ENCODE measurements at regions not wholly inside any gene's neighbourhood (a gene's known extent, or its start where the extent isn't known, plus 50 kb on each side); places are given as distances from the start of the nearest gene placed in this dataset.
A peak's percentile ranks its signal among the peaks of the same experiment; 100 is the strongest.

GRCh38 chr4:73001885-73002284 is 67.6 kb downstream of the COX18 start:
- DNase-seq (ENCODE audit: low read depth), result no peak

- peak; percentile 71 for DNase-seq (ENCODE audit: low read depth)
Measured at GRCh38 chr4:72997409-72997808, 72.1 kb downstream of the COX18 start.

DNA sequence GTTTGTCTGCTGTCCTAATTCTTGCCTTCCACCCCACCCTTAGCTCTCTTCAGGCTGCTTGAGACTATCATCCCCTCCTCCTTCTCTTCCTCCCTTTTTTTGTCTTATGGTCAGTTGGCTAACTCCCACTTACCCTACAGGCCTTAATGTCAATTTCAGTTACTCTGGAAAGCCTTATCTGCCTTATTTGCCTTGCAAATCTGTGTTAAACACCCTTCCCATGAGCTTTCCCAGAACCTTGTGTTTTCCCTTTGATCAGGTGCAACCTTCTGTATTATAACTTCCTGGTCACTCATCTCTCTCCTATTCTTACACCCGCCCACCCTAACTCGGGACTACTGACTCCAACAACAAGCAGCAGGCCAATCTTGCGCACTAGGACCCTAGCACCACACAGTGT is 74.8 kb downstream of the COX18 start:
- DNase-seq (ENCODE audit: low read depth), result no peak

DNA sequence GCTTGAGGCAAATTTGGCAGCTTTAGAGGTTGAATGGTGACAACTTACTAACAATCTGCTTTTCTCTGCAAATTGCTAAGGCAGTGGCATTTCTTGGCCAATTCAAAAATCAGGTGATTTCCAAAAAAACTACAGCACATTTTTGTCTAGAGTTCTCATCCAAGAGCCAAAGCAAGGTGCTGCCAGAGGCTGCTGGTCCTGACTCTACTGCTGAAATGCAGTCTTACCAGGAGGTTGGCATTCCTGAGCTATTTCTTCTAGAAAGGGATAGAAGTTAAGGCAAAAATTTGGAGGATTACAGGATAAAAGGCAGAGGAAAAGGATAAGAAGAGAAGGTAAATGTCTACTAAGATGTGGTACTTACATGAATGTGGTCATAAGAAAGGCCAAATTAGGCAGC is 75.6 kb downstream of the COX18 start:
- no peak for DNase-seq (ENCODE audit: low read depth)

DNA sequence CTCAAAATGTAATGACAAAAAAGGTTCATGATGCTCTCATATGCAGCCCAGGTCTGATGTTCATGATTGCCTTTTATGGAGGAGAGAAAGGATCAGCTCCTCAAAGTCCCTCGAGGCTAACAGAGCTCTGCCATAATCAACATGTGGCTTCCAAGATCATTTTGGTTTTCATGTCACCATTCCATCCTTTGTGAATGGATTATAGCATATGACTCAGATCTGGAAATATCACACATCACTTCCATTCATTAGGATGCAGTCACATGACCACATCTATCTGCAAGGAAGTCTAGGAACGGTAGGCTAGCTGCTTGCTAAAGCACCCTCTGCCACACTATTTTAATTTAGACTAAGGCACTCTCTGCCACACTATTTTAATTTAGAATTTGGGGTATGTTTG is 77.6 kb downstream of the COX18 start:
- no peak for DNase-seq (ENCODE audit: low read depth)

DNA sequence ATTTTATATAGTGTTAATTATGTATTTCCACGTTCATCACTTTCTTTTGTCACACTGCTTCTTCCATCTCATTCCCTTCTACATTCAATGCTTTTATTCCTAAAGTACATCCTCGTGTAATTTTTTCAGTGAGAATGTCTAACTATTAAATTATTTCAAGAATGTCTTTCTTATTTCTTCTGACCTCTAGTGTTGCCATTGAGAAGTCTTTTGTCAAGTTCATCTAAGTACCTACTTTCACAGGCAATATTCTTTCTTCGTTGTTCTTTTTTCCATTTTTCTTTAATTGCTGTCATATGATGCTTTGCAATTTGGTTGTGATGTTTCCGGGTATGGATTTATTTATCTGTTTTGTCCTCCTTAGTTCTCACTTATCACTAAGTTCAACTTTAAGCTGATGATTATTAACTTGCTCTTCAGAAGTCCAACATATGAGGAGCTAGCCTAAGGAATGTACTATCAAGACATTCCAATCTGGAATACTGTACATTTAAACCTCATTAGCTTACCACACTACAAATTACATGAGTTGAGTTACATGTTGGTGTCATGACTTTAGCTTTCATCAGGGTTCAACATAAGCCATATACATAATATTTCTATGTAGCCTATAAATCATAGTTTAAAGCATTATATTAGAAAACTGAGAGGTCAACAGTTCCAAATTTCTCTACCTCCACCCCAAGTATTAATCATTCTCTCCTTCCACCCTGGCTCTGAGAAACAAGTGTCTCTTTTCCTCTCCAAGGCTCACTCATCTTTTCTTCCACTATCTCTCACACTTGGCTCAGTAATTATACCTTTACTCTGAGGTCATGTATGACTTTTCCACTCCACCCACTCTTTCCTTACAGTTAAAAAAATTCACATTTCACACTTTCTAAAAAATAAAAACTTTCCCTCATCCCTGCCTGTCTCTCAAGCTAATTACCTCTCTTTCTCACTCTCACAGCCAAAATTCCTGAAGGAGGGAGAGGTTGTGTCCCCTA is 81.5 kb downstream of the COX18 start:
- DNase-seq (ENCODE audit: low read depth), result peak; percentile 33

DNA sequence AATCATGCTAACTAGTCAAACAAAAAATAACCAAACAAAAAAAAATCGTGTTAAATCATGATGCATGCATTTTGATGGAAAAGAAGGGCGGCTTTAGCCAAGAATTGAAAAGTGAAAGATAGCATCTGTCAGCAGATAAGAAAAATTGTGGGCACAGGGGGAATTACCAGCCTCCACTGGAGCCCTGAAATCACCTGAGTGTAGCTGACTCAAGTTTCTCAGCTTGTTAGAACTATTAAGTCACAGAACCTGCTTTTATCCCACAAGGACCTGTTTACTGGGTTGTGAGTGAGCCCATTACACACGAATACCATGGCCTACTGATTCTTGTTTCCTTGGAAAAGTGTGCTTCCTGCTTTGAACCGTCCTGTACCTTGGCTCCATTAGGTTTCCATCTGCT is 85.2 kb downstream of the COX18 start:
- no peak for DNase-seq (ENCODE audit: low read depth)

GRCh38 chr4:72983709-72984108 is 85.8 kb downstream of the COX18 start:
- no peak for DNase-seq (ENCODE audit: low read depth)

DNA sequence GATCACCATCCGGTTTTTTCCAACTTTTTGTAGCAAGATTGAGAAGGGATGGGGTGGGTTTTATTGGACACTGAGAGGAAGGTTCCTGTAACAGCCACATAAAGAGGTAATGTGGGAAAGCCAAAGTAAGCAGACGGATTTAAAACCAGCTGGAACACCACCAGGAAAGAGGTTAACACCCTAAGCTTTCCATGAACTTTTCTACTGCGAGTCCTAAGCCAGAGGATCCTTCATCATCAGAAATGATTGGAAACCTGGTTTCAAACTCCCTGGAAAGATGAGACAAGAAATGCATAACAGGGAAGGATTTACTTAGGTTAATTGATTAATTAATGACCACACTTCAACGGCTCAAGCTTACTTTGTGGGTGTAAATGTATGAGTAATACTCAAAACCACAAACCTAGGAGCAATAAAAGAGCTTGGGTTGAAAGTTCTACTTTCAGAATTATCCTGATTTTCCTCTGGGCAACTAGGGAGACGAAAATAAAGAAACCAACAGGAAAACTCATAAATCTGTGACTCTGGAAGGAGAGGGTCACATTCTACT is 91.5 kb downstream of the COX18 start:
- DNase-seq (ENCODE audit: low read depth), result peak; percentile 96

- peak; percentile 36 for DNase-seq (ENCODE audit: low read depth)
Measured at GRCh38 chr4:72975488-72975784, 94.1 kb downstream of the COX18 start.

GRCh38 chr4:72974694-72975487 is 94.6 kb downstream of the COX18 start:
- peak; percentile 29 for DNase-seq (ENCODE audit: low read depth)

- peak; percentile 89 for DNase-seq (ENCODE audit: low read depth)
Measured at GRCh38 chr4:72971572-72971971, 97.9 kb downstream of the COX18 start.

- DNase-seq (ENCODE audit: low read depth), result peak; percentile 19
Measured at GRCh38 chr4:72970756-72971155, 98.8 kb downstream of the COX18 start.

DNA sequence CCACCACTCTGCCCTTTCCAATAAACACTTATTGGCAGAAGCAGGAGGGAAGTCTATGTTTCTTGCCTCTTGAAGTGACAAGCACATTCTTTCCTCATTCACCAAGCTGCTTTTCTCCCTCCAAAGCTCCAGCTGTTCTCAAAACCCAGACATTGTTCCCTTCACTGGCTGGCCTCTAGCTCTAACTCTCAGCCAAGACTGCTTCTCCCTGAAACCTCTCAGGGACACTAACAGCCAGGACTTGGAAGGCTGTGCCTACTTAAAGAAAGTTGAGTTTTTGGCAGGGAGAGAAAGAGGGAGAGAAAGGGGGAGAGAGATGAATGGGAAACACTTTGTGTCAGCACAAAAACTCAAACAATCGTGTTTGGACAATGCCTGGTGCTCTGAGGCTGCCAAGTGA is 99.5 kb downstream of the COX18 start:
- no peak for DNase-seq (ENCODE audit: low read depth)

GRCh38 chr4:72966652-72967051 is 102.9 kb downstream of the COX18 start:
- no peak for DNase-seq (ENCODE audit: low read depth)

DNA sequence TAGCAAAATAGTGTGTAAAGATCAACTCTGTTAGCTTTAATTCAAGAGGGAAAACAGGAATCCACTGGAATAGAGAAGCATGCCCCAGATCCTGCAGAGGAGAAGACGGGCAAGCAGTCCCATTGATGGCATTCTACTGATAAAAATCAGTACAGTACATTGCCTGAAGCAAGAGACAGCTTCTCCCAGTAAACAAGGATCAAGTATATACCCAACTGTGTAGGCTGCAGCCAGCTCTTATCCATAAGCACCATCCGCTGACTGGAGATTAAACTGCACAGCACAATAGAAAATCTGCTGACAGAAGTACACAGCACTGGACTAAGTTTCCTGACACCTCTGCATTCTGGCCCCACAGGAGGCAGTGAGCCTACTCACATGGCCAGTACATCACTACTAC is 110.1 kb downstream of the COX18 start:
- DNase-seq (ENCODE audit: low read depth), result no peak

- DNase-seq (ENCODE audit: low read depth), result peak; percentile 43
Measured at GRCh38 chr4:72954811-72955210, 114.7 kb downstream of the COX18 start.

GRCh38 chr4:72953571-72953970 is 115.9 kb downstream of the COX18 start:
- no peak for DNase-seq (ENCODE audit: low read depth)

GRCh38 chr4:72951628-72952027 is 117.9 kb downstream of the COX18 start:
- peak; percentile 20 for DNase-seq (ENCODE audit: low read depth)

- DNase-seq (ENCODE audit: low read depth), result no peak
Measured at GRCh38 chr4:72951147-72951546, 118.4 kb downstream of the COX18 start.

DNA sequence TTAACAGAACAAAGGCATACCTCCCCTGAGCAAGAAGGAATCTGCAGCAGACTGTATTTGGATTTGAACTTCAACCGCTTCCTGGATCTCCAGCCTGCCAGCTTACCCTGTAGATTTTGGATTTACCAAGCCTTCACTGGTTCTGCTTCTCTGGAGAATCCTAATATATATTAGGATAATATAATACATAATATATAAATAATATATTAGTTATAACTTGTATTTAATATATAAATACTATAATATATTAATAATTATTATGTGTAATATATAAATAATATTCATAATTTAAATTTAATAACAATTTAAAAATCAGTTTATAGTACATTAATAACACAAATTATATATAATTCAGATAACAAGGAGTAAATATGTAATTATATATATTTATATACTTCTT is 121.4 kb downstream of the COX18 start:
- DNase-seq (ENCODE audit: low read depth), result no peak

- no peak for DNase-seq (ENCODE audit: low read depth)
Measured at GRCh38 chr4:72945719-72946336, 123.7 kb downstream of the COX18 start.

All from renal cortical epithelial cell (primary cell).